GM12878 (cell line): ENCODE measurements at regions not wholly inside any gene's neighbourhood (a gene's known extent, or its start where the extent isn't known, plus 50 kb on each side); places are given as distances from the start of the nearest gene placed in this dataset.

Source experiments
- KAT2A ChIP-seq: conservative IDR thresholded peaks from 2 replicates; pipeline ENCODE4 v1.6.1; 2011; ENCODE audit warnings: low read depth, low read length; ENCODE audit not compliant: control insufficient read depth
- MAX ChIP-seq: IDR thresholded peaks from 2 replicates; pipeline ENCODE4 v1.6.1; 2012; ENCODE audit warnings: low read depth, low read length, improper control_type of control experiment
- SIX5 ChIP-seq: IDR thresholded peaks from 2 replicates; pipeline ENCODE4 v1.6.1; 2011; ENCODE audit warnings: mild to moderate bottlenecking, low read depth, low read length, moderate library complexity; ENCODE audit not compliant: severe bottlenecking
- TAF1 ChIP-seq: IDR thresholded peaks from 2 replicates; pipeline ENCODE4 v1.6.1; 2011; ENCODE audit warnings: mild to moderate bottlenecking, low read depth, low read length, borderline replicate concordance
- TCF12 ChIP-seq: IDR thresholded peaks from 2 replicates; pipeline ENCODE4 v1.6.1; 2011; ENCODE audit warnings: low read depth, mild to moderate bottlenecking, low read length
- YY1 ChIP-seq: IDR thresholded peaks from 2 replicates; pipeline ENCODE4 v1.6.1; 2011; ENCODE audit warnings: low read depth, mild to moderate bottlenecking, low read length
- ZNF217 ChIP-seq: fragments of 450-650 bp; IDR thresholded peaks from 2 replicates; pipeline ENCODE4 v1.6.1; 2017; ENCODE audit warnings: antibody characterized with exemption, mild to moderate bottlenecking
- TF ChIP-seq, protein P1 (sequence below), 3 experiments: IDR thresholded peaks in 2 of 3; conservative IDR thresholded peaks in 1 of 3; 2 replicates each; pipeline ENCODE4 v1.5.1; 2011; ENCODE audit warnings: low read depth in 3 of 3, low read length in 3 of 3, mild to moderate bottlenecking in 3 of 3, control low read depth in 2 of 3, moderate library complexity in 2 of 3, inconsistent platforms in 1 of 3, mixed read lengths in 1 of 3; ENCODE audit not compliant: control insufficient read depth in 2 of 3, insufficient read depth in 1 of 3; ENCODE audit errors: extremely low read depth in 1 of 3
- TF ChIP-seq, protein P2 (sequence below): IDR thresholded peaks from 2 replicates; pipeline ENCODE4 v1.6.1; 2012; ENCODE audit warnings: mild to moderate bottlenecking, low read depth, low read length
- TF ChIP-seq, protein P3 (sequence below): fragments of 450-650 bp; IDR thresholded peaks from 2 replicates; pipeline ENCODE4 v1.6.1; 2017; ENCODE audit warnings: antibody characterized with exemption, mild to moderate bottlenecking, moderate library complexity

DNA sequence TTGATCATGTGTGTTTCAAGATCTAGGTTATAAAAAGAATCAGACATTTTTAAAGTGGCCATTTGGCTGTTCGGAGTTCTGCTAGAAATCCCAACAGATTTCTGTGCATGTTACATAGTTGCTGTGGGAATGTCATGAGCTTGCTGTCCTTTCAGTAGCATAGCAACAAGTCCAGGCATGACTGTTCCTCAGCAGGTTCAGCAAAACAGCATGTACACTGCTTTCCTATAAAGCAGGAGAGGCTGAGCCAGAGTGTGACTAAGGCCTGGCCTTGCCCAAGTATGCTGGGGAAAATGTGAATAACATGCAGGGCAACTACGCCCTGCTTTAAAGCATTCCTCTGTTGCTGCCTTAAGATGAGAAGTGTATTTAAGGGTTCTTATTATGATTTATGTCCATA, 217.1 kb upstream of the SMIM31 start:
- no peak for TF ChIP-seq SIX5
- TF ChIP-seq, protein P1, sequence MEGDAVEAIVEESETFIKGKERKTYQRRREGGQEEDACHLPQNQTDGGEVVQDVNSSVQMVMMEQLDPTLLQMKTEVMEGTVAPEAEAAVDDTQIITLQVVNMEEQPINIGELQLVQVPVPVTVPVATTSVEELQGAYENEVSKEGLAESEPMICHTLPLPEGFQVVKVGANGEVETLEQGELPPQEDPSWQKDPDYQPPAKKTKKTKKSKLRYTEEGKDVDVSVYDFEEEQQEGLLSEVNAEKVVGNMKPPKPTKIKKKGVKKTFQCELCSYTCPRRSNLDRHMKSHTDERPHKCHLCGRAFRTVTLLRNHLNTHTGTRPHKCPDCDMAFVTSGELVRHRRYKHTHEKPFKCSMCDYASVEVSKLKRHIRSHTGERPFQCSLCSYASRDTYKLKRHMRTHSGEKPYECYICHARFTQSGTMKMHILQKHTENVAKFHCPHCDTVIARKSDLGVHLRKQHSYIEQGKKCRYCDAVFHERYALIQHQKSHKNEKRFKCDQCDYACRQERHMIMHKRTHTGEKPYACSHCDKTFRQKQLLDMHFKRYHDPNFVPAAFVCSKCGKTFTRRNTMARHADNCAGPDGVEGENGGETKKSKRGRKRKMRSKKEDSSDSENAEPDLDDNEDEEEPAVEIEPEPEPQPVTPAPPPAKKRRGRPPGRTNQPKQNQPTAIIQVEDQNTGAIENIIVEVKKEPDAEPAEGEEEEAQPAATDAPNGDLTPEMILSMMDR (IDR thresholded peaks at IDR 0.05 in 2 of 3, conservative IDR thresholded peaks at IDR 0.05 in 1 of 3; ENCODE audit: control insufficient read depth in 2 of 3, extremely low read depth in 1 of 3, insufficient read depth in 1 of 3, low read depth in 3 of 3, low read length in 3 of 3), result no peak
- no peak for TF ChIP-seq ZNF217
- no peak for TF ChIP-seq YY1
- no peak for TF ChIP-seq TCF12
- TF ChIP-seq, protein P2, sequence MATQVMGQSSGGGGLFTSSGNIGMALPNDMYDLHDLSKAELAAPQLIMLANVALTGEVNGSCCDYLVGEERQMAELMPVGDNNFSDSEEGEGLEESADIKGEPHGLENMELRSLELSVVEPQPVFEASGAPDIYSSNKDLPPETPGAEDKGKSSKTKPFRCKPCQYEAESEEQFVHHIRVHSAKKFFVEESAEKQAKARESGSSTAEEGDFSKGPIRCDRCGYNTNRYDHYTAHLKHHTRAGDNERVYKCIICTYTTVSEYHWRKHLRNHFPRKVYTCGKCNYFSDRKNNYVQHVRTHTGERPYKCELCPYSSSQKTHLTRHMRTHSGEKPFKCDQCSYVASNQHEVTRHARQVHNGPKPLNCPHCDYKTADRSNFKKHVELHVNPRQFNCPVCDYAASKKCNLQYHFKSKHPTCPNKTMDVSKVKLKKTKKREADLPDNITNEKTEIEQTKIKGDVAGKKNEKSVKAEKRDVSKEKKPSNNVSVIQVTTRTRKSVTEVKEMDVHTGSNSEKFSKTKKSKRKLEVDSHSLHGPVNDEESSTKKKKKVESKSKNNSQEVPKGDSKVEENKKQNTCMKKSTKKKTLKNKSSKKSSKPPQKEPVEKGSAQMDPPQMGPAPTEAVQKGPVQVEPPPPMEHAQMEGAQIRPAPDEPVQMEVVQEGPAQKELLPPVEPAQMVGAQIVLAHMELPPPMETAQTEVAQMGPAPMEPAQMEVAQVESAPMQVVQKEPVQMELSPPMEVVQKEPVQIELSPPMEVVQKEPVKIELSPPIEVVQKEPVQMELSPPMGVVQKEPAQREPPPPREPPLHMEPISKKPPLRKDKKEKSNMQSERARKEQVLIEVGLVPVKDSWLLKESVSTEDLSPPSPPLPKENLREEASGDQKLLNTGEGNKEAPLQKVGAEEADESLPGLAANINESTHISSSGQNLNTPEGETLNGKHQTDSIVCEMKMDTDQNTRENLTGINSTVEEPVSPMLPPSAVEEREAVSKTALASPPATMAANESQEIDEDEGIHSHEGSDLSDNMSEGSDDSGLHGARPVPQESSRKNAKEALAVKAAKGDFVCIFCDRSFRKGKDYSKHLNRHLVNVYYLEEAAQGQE, result no peak
- TF ChIP-seq KAT2A, result no peak
- TF ChIP-seq MAX, result no peak
- TF ChIP-seq, protein P3, sequence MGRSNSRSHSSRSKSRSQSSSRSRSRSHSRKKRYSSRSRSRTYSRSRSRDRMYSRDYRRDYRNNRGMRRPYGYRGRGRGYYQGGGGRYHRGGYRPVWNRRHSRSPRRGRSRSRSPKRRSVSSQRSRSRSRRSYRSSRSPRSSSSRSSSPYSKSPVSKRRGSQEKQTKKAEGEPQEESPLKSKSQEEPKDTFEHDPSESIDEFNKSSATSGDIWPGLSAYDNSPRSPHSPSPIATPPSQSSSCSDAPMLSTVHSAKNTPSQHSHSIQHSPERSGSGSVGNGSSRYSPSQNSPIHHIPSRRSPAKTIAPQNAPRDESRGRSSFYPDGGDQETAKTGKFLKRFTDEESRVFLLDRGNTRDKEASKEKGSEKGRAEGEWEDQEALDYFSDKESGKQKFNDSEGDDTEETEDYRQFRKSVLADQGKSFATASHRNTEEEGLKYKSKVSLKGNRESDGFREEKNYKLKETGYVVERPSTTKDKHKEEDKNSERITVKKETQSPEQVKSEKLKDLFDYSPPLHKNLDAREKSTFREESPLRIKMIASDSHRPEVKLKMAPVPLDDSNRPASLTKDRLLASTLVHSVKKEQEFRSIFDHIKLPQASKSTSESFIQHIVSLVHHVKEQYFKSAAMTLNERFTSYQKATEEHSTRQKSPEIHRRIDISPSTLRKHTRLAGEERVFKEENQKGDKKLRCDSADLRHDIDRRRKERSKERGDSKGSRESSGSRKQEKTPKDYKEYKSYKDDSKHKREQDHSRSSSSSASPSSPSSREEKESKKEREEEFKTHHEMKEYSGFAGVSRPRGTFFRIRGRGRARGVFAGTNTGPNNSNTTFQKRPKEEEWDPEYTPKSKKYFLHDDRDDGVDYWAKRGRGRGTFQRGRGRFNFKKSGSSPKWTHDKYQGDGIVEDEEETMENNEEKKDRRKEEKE, result no peak
- no peak for TF ChIP-seq TAF1
